BE2C (cell line): ENCODE measurements at regions not wholly inside any gene's neighbourhood (a gene's known extent, or its start where the extent isn't known, plus 50 kb on each side); places are given as distances from the start of the nearest gene placed in this dataset.

Experiments
- DNase-seq: peaks from one replicate; pipeline ENCODE4 v3.0.0-alpha.2; 2020
- H3K27me3 ChIP-seq: fragments of 250-450 bp; sonication (Bioruptor Pico); 2 replicates; pipeline ENCODE4 v1.5.1; 2020; ENCODE audit warnings: mild to moderate bottlenecking
- H3K36me3 ChIP-seq: fragments of 250-450 bp; sonication (Bioruptor Pico); 2 replicates; pipeline ENCODE4 v1.5.1; 2020; ENCODE audit warnings: mild to moderate bottlenecking
- H3K4me1 ChIP-seq: fragments of 250-450 bp; sonication (Bioruptor Pico); 2 replicates; pipeline ENCODE4 v1.5.1; 2020
- H3K4me3 ChIP-seq: 2 replicates; pipeline ENCODE4 v1.5.1; 2011; ENCODE audit warnings: low read depth, low read length
- H3K9me3 ChIP-seq: fragments of 250-450 bp; sonication (Bioruptor Pico); 2 replicates; pipeline ENCODE4 v1.5.1; 2020
- TF ChIP-seq, protein P1 (sequence below): IDR thresholded peaks from 2 replicates; pipeline ENCODE4 v1.5.1; 2012; ENCODE audit warnings: mild to moderate bottlenecking, low read depth, low read length

DNA sequence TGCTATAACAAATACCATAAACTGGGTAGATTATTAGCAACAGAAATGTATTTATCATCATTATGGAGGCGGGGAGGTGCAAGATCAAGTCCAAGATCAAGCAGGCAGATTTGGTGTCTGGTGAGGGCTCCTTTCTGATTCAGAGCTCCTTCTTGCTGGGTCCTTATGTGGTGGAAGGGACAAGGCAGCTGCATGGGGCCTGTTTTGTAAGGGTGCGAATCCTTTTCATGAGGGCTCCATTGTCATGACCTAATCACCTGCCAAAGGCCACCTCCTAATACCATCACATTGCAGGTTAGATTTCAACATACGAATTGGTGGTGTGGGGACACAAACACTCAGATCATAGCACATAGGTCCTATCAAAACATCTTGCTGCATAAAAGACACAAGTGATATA lies 84.4 kb upstream of the CCDC150 start:
- H3K27me3 ChIP-seq = no peaks in the 10 kb centered on the region
- H3K4me1 ChIP-seq = no peaks in the 10 kb centered on the region; the same call in 1 of the 2 replicates
- TF ChIP-seq, protein P1, sequence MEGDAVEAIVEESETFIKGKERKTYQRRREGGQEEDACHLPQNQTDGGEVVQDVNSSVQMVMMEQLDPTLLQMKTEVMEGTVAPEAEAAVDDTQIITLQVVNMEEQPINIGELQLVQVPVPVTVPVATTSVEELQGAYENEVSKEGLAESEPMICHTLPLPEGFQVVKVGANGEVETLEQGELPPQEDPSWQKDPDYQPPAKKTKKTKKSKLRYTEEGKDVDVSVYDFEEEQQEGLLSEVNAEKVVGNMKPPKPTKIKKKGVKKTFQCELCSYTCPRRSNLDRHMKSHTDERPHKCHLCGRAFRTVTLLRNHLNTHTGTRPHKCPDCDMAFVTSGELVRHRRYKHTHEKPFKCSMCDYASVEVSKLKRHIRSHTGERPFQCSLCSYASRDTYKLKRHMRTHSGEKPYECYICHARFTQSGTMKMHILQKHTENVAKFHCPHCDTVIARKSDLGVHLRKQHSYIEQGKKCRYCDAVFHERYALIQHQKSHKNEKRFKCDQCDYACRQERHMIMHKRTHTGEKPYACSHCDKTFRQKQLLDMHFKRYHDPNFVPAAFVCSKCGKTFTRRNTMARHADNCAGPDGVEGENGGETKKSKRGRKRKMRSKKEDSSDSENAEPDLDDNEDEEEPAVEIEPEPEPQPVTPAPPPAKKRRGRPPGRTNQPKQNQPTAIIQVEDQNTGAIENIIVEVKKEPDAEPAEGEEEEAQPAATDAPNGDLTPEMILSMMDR = no peak
- no peak for DNase-seq
- no peaks in the 10 kb centered on the region for H3K9me3 ChIP-seq
- no peak overlapping the region for H3K4me3 ChIP-seq
- no peaks in the 10 kb centered on the region for H3K36me3 ChIP-seq

DNA sequence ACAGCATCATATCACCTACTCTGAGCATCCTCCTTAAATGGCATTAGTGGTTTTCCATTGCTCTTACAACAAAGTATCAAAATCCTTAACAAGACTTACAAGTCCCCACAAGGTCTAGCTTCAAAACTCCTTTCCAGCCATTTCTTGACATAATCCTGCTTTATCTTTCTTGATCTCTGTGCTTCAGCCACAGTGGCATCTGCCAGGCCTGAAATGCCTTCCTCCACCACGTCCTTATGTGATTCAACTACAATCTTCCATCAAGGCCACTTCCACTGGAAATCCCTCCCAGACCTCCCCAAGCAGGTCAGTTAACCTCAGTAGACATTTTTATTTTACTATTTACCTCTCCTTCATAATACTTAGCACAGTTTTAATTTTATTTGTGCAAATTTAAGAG lies 83.8 kb upstream of the CCDC150 start:
- DNase-seq = no peak
- no peaks in the 10 kb centered on the region for H3K9me3 ChIP-seq
- H3K27me3 ChIP-seq = no peaks in the 10 kb centered on the region
- H3K4me1 ChIP-seq = no peaks in the 10 kb centered on the region; the same call in 1 of the 2 replicates
- TF ChIP-seq, protein P1 = no peak
- H3K36me3 ChIP-seq = no peaks in the 10 kb centered on the region
- H3K4me3 ChIP-seq = no peak overlapping the region

DNA sequence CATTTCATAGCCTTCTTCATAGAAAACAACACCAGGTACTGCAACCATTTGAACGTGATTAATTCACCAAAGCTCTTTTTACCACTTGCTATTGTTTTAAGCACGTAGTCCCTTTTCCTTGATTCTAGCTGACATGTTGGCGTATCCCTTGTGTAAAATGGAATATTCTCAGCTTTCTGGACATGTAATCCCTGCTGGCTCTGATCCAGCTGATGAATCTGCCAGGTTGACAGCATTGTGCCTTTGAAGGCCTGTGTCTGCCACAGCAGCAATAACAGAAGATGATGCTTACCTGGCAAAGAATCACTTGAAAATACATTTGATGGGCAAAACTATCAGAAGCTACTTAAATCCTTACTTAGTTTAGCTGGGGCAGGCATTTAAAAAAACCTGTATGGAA lies 81.0 kb upstream of the CCDC150 start:
- Histone ChIP-seq H3K27me3 (no peaks in the 10 kb centered on the region), H3K4me3 (no peak overlapping the region), H3K36me3 (no peaks in the 10 kb centered on the region), H3K9me3 (no peaks in the 10 kb centered on the region), H3K4me1 (no peaks in the 10 kb centered on the region; the same call in 1 of the 2 replicates)
- DNase-seq = no peak
- TF ChIP-seq, protein P1 = no peak

DNA sequence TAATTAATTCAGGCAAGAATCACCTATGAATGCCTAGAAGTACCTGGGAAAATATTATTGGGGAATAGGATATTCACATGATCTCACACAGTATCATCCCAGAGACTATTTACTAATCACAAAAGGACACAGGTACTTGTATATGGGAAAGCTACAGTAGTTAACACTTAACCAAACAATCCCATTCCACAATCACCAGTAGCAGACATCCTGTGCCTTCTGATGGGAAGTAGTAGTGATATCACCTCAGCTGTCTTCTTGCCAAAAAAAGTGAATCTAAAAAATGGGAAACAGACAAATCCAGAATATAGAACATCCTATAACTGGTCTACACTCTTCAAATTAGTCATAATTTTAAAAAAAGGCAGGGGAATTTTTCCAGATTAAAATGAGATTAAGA lies 75.6 kb upstream of the CCDC150 start:
- H3K27me3 ChIP-seq = no peaks in the 10 kb centered on the region
- no peaks in the 10 kb centered on the region for H3K9me3 ChIP-seq
- H3K36me3 ChIP-seq = no peaks in the 10 kb centered on the region
- no peak overlapping the region for H3K4me3 ChIP-seq
- DNase-seq = no peak
- H3K4me1 ChIP-seq = peaks cover 2% of the 10 kb centered on the region; the same call in 1 of the 2 replicates
- TF ChIP-seq, protein P1 = no peak

DNA sequence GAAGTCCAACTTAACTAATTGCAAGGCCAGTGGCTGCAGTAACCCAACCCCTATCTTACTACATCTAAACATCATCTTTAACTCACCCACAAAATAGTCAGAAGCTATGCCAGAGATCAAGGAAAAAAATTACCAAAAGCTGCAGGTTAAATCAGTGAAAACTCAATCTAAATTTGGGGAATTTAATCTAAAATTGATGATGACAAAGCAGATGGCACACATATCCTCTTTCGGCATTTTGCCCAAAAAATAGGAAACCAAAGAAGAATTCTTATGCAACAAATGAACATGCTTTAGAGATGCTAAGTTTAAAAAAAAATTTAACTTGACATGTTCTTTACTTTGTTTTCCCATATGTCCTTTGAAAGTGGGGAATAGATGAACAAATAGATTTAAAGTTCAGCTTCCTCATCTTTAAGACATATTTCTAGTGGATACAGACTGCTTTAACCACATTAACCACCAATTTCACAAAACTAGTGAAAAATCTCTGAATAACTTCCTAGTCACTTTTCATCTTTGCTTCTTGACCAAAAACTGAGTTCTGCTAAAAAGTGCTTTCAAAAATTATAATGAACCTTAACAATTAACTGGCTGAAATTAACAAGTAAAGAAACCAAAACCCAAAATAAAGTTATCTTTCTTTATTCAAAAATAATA lies 74.3 kb upstream of the CCDC150 start:
- DNase-seq = no peak
- TF ChIP-seq, protein P1 = no peak
- H3K36me3 ChIP-seq = no peaks in the 10 kb centered on the region
- peaks cover 2% of the 10 kb centered on the region; the same call in 1 of the 2 replicates for H3K4me1 ChIP-seq
- H3K4me3 ChIP-seq = no peak overlapping the region
- H3K9me3 ChIP-seq = no peaks in the 10 kb centered on the region
- no peaks in the 10 kb centered on the region for H3K27me3 ChIP-seq

DNA sequence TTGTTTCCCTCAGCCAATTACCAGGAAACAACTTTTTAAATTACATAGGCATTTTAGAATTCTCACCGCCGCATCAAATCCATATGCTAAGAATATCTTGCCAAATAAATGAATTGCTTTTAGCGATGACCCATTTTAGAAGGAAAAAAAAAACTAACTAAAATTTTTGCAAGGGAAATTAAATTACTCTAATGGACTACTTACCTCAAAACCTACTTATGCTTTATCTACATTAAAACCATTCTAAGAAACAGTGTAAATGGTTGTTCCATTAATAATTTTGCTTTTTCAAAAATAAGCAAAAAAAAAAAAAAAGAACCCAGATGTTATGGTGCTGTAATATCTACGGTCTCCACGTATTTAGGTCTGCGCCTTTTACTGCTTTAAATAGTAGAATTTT lies 73.5 kb upstream of the CCDC150 start:
- DNase-seq = no peak
- Histone ChIP-seq H3K9me3 (no peaks in the 10 kb centered on the region), H3K4me1 (peaks cover 2% of the 10 kb centered on the region; the same call in 1 of the 2 replicates), H3K36me3 (no peaks in the 10 kb centered on the region), H3K27me3 (no peaks in the 10 kb centered on the region), H3K4me3 (no peak overlapping the region)
- TF ChIP-seq, protein P1 = no peak
